ENCODE measurements at regions not wholly inside any gene's neighbourhood (a gene's known extent, or its start where the extent isn't known, plus 50 kb on each side); places are given as distances from the start of the nearest gene placed in this dataset.
A peak's percentile ranks its signal among the peaks of the same experiment; 100 is the strongest.

DNA sequence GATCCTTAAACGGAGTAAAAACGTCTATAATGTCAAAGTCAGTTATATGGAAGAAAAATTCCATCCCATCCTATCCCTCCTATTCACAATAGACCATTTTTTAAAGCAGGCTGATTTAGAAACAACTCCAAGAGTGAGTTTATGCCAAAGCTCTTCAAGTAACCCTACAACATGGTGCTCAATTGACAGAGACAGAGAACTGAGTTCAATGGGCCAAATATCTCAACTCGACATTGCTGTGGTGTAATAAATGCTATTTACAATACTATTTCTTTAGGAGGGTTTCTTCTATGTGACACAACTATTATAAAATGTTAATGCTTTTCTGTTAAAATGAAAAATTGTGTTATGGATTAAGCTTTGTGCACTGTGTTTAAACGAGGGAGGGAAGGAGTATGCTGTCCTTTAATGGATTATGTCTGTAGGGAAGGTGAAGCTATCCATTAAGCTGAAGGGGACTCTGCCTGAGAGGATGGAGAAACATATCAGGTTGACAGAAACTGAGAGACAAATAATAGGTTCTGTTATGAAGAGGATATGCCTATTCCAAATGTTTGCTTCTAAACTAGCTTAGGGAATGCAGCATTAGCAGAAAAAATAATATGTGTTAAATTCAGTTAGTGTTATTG lies 362.5 kb upstream of the CHRM3 start:
- H3K9me3 Mint-ChIP-seq = no peaks in the 10 kb centered on the region
- no peak overlapping the region for H2AFZ ChIP-seq (ENCODE audit: low read length)

More for the DNA sequence above, 362.5 kb upstream of the CHRM3 start:
- Histone ChIP-seq H3K27me3 (ENCODE audit: insufficient read depth, low read length) (no peaks in the 10 kb centered on the region), H2BK20ac (ENCODE audit: low read depth, low read length, poor library complexity, severe bottlenecking) (no peak overlapping the region), H3K9ac (ENCODE audit: extremely low read depth, insufficient read length, low read length) (no peak overlapping the region), H3K23me2 (ENCODE audit: insufficient read length, low read depth, low read length, poor library complexity, severe bottlenecking) (no peaks in the 10 kb centered on the region), H3K23ac (ENCODE audit: insufficient read length, low read depth, low read length) (no peak overlapping the region), H4K8ac (replicated peaks; ENCODE audit: insufficient read length, low read depth, low read length) (no peak overlapping the region), H3T11ph (ENCODE audit: low read length) (no peak overlapping the region), H3K18ac (ENCODE audit: insufficient read length, low read depth, low read length) (no peak overlapping the region), H3K56ac (ENCODE audit: insufficient read length, low read depth, low read length) (no peak overlapping the region), H3K4me2 (ENCODE audit: insufficient read depth, insufficient read length, low read length) (no peak overlapping the region), H3K27ac (ENCODE audit: insufficient read length, low read depth, low read length) (no peak overlapping the region), H3K9me3 (ENCODE audit: control insufficient read depth, low read depth, low read length) (no peaks in the 10 kb centered on the region), H4K5ac (ENCODE audit: insufficient read length, low read depth, low read length) (no peak overlapping the region), H2BK12ac (ENCODE audit: insufficient read length, low read depth, low read length) (no peak overlapping the region), H4K91ac (ENCODE audit: insufficient read length, low read depth, low read length) (no peak overlapping the region), H3K4me1 (ENCODE audit: insufficient read depth, low read length) (no peaks in the 10 kb centered on the region; the same call in 1 of the 2 replicates), H2BK5ac (ENCODE audit: insufficient read length, low read length) (no peak overlapping the region), H4K20me1 (ENCODE audit: control insufficient read depth, insufficient read depth, insufficient read length) (no peaks in the 10 kb centered on the region), H2AK5ac (ENCODE audit: insufficient read length, low read length) (no peak overlapping the region), H2BK120ac (ENCODE audit: low read depth, low read length, poor library complexity, severe bottlenecking) (no peak overlapping the region), H2BK15ac (ENCODE audit: low read depth, low read length) (no peak overlapping the region), H3K79me1 (ENCODE audit: insufficient read depth, low read depth, low read length, poor library complexity, severe bottlenecking) (no peaks in the 10 kb centered on the region), H3K14ac (ENCODE audit: insufficient read depth, low read length) (no peak overlapping the region), H3K79me2 (ENCODE audit: insufficient read depth, low read length) (no peaks in the 10 kb centered on the region), H3K4ac (ENCODE audit: low read depth, low read length) (no peak overlapping the region)
- peak overlapping the region in 1 of 3 experiments; percentile 65; a peak in 1 of 7 replicates for H3K27ac Mint-ChIP-seq
- DNase-seq = no peak
- no peak overlapping the region for H3K4me3 Mint-ChIP-seq
- no peaks in the 10 kb centered on the region for H3K36me3 Mint-ChIP-seq (ENCODE audit: insufficient read depth in 1 of 3, low read depth in 3 of 3)
- no CpG with 5 or more reads among the region's 4 CpGs for WGBS (ENCODE audit: extremely low coverage, insufficient read length, low lambda C conversion rate)
- TF ChIP-seq, protein P1, sequence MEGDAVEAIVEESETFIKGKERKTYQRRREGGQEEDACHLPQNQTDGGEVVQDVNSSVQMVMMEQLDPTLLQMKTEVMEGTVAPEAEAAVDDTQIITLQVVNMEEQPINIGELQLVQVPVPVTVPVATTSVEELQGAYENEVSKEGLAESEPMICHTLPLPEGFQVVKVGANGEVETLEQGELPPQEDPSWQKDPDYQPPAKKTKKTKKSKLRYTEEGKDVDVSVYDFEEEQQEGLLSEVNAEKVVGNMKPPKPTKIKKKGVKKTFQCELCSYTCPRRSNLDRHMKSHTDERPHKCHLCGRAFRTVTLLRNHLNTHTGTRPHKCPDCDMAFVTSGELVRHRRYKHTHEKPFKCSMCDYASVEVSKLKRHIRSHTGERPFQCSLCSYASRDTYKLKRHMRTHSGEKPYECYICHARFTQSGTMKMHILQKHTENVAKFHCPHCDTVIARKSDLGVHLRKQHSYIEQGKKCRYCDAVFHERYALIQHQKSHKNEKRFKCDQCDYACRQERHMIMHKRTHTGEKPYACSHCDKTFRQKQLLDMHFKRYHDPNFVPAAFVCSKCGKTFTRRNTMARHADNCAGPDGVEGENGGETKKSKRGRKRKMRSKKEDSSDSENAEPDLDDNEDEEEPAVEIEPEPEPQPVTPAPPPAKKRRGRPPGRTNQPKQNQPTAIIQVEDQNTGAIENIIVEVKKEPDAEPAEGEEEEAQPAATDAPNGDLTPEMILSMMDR (conservative IDR thresholded peaks at IDR 0.05) = no peak
- 0 out of 4 replicates have a peak, but pooled peaks cover 4 to 6% of the 10 kb centered on the region in 2 experiments for H3K4me1 Mint-ChIP-seq
- H3K27me3 Mint-ChIP-seq (ENCODE audit: low read depth) = no peaks in the 10 kb centered on the region
